GDM1 (cell line): ENCODE measurements at regions not wholly inside any gene's neighbourhood (a gene's known extent, or its start where the extent isn't known, plus 50 kb on each side); places are given as distances from the start of the nearest gene placed in this dataset.
"Not testable (repeated sequence)": the region's sequence is repeated elsewhere in the genome, so short reads cannot be mapped to it uniquely, and the experiment has no call there.

Experiments
- DNase-seq: peaks from one replicate; lab custom pipeline; 2025; lab: John Stamatoyannopoulos, UW

- DNase-seq, result no peak
Measured at GRCh38 chr1:79517470-79518224, 511.1 kb upstream of the ADGRL4 start.

GRCh38 chr1:79507770-79508169 lies 501.2 kb upstream of the ADGRL4 start:
- DNase-seq, result no peak

- no peak for DNase-seq
Measured at GRCh38 chr1:79501153-79501552, 494.6 kb upstream of the ADGRL4 start.

GRCh38 chr1:79499541-79499940 lies 493.0 kb upstream of the ADGRL4 start:
- DNase-seq, result no peak

GRCh38 chr1:79497193-79497773 lies 490.8 kb upstream of the ADGRL4 start:
- DNase-seq, result no peak

GRCh38 chr1:79496129-79496528 lies 489.6 kb upstream of the ADGRL4 start:
- no peak for DNase-seq

GRCh38 chr1:79493702-79494101 lies 487.2 kb upstream of the ADGRL4 start:
- not testable (repeated sequence) for DNase-seq

- DNase-seq, result not testable (repeated sequence)
Measured at GRCh38 chr1:79488572-79489121, 482.1 kb upstream of the ADGRL4 start.

GRCh38 chr1:79478728-79479373 lies 472.3 kb upstream of the ADGRL4 start:
- DNase-seq, result no peak

GRCh38 chr1:79478160-79478559 lies 471.6 kb upstream of the ADGRL4 start:
- DNase-seq, result no peak

GRCh38 chr1:79472067-79472656 lies 465.6 kb upstream of the ADGRL4 start:
- no peak for DNase-seq

GRCh38 chr1:79469139-79469538 lies 462.6 kb upstream of the ADGRL4 start:
- DNase-seq, result no peak

GRCh38 chr1:79460773-79461436 lies 454.4 kb upstream of the ADGRL4 start:
- no peak for DNase-seq

- DNase-seq, result no peak
Measured at GRCh38 chr1:79457562-79458224, 451.2 kb upstream of the ADGRL4 start.

GRCh38 chr1:79448426-79448825 lies 441.9 kb upstream of the ADGRL4 start:
- DNase-seq, result no peak

- no peak for DNase-seq
Measured at GRCh38 chr1:79441238-79441637, 434.7 kb upstream of the ADGRL4 start.

GRCh38 chr1:79437540-79437939 lies 431.0 kb upstream of the ADGRL4 start:
- no peak for DNase-seq

- no peak for DNase-seq
Measured at GRCh38 chr1:79431340-79431739, 424.8 kb upstream of the ADGRL4 start.

- DNase-seq, result no peak
Measured at GRCh38 chr1:79430437-79430836, 423.9 kb upstream of the ADGRL4 start.

GRCh38 chr1:79422726-79423125 lies 416.2 kb upstream of the ADGRL4 start:
- no peak for DNase-seq

- no peak for DNase-seq
Measured at GRCh38 chr1:79398501-79398900, 392.0 kb upstream of the ADGRL4 start.

- no peak for DNase-seq
Measured at GRCh38 chr1:79396901-79397300, 390.4 kb upstream of the ADGRL4 start.
